Anterior cingulate cortex (tissue), 58 donors: ENCODE measurements at regions not wholly inside any gene's neighbourhood (a gene's known extent, or its start where the extent isn't known, plus 50 kb on each side); places are given as distances from the start of the nearest gene placed in this dataset.

Experiments
- DNase-seq, 58 donors: peaks; one replicate each; lab custom pipeline; 2025; lab: John Stamatoyannopoulos, UW

DNA sequence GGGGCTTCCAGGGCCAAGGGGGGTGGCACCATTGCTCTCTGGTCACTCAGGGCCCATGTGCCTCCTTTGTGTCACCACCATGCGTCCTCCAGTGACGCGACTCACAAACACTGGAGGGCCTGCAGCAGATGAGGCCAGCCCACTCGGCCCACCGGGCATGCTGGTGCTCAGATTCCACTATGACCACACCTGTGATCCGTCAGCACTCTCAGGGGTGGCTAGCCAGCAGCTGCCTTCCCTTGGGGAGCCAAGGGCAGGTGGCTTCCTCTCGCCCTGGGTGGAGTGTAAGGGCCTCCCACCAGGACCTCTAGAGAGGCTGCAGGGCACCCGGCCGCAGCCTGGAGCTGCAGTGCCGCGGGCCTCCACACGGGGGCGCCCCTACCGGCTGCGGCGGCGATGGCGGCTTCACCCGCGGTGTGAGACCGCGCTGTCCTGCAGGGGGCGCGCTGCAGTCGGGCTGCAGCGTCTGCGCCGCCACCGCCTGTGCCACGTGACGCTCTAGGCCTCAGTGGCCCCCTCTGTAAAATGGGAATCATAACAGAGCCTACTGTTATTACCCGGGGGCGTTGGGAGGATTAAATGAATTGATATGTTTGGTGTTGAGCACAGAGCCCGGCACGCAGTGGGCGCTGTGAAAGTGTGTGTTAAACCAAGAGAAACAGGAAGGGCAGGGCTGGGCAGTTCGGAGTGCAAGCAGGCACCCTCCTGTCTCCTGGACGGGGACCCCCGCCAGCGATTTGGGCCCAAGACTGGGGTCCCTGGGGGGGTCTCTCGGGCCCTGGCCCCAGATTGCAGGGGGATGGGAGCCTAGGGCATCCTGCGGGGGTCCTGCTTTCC is 192.4 kb upstream of the GSE1 start:
- peak in 2 of 58 donors; percentile 19 to 33 for DNase-seq

DNA sequence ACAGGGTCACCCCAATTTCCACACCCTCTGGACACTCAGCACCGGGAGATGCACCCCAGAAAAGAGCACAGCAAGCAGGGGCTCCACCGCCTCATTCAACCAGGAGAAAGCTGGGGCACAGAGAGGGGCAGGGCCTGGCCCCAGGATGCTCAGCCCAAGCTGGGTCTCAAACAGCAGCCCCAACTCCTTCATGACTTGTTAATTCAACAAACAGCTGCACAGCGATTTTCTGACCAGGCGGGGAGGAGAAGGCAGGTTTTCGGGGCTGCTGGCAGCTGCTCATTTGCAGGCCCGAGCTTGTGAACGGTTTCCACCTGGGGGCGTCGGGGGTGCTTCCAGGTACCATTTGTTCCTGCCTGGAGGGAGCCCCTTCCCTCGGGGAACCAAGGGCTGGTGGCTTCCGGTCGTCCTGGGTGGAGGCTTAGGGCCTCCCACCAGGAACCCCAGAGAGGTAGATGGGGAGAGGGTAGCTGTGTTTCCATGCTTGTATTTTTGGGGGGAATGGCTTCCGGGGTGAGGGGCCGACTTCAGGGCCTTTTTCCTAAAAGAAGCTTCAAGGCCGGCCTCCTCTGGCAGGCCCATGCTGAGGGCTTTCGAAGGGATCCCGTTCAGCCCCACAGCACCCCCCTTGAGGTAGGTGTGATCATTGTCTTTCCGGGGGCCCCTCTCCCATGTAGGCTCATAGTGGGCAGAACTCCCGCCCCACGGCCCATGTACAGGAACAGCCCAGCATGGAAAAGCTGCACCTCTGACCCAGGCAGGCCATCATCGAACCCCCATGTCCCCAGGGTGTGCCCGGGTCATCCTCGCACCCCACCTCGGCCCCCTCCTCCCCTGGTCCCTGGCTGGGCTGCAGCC is 191.6 kb upstream of the GSE1 start:
- DNase-seq: no peak

DNA sequence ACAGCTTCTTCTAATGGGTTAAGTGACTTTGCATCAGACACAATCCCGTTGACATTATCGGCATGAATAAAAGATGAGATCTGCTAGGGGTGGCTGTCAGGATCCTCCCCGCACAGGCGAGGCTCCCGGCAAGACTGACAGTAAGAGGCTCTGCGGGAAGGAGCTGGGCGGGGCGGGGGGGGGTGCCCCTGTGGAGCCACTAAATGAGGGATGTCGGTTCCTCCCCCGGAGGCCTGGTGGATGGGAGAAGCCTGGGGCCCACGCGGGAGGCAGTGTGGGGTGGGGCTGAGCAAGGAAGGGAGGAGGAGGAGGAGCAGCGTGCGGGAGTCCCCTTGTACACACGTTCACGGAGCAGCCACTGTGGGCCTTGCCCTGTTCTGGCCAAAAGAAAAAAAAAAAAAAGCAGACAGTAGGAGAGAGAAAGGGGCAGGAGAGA is 190.9 kb upstream of the GSE1 start:
- DNase-seq: peak in 1 of 58 donors; percentile 50

DNA sequence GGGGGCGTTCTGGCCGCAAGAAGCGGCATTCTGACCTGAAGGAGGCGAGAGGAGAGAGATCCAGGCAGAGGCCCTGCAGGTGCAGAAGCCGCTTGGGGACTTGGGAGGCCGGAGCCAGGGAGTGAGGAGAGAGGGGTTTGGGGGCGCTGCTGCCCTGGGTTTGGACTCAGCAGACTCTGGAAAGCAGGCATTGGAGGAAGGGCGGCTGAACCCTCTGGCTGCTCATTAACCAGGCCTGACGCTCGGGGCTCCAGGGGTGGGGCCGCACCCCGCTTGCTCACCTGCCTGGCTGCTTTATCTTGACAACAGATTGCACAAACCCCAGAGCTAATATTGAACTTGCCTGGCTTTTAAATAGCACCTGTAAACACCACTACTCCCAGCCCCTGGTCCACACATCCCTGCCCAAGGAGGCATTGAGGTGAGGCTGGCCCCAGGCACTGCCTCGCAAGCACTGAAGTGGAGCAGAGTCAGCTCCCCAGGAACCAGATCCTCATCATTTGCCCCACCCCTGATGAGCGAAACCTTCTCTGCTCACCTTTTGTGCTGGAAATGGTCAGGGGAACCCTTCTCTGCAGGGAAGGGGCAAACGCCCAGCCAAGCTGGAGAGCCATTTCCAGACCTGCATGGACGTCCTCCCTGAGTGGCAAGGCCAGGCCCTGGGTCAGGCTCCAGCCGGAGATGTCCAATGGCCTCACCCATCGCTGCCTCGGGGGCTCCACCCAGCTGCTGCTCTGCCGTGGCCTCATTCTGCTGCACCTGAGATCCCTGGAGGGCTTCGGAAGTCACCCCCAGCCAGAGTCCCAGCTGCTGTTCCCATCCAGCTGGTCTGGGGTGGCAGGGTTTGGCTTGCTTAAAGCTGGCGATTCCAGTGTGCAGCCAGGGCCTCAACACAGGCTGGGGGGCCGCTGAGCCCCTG is 190.2 kb upstream of the GSE1 start:
- no peak for DNase-seq

DNA sequence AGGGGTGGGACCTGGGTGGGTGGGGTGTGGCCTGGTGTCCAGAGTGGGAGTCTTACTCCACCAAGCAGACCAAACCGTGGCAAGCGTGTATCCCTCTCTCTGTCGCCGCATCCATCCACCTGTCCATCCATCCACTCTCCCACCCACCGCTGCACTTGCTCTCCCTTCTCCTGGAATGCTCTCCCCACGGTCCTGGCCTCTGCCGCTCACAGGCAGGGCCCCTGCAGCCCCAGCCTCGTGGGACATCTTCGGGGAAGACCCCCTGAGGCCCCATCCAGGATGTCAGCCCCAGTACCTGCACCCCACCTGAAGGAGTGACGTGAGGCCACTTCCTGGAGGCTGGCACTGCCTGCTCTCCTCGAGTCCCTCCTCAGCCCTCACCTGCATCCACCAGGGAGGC is 189.5 kb upstream of the GSE1 start:
- DNase-seq: no peak

DNA sequence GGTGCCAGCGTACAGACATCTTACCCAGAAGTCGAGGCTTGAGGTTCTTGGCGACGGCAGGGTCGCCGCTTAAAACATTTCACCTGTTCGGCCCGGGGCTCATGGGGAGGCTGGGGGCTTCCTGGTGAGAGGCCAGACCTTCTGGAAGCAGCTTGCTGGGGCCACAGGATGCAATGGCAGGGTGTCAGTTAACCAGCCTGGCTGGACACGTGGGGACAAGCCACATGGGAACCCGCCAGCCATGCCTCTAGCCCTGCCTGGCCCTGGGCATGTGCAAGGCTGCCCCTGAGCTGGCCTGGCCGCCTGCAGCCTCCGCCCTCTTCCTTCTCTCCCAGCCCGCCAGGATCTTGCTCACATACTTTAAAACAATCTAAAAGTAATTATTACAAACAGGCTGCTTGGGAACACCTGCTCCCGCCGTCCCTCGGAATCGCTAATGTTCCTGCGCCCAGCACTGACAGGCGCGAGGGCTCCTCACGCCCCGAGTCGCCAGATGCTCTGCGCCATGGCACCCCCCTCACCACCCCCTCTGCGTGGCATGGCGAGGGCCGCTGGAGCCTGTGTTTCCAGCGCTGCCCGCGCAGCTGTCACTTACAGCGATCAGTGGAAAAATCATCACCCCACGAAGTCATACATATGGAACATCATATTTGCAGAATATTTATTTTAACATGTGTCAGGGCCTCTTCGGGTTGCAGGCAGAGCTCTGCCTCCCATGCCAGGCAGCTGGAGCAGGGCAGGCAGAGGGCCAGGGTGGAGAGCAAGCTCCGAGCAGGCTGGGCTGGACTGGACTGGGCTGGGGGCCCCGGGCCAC is 188.7 kb upstream of the GSE1 start:
- DNase-seq: peak in 5 of 58 donors; percentile 16 to 24 (median 21)

DNA sequence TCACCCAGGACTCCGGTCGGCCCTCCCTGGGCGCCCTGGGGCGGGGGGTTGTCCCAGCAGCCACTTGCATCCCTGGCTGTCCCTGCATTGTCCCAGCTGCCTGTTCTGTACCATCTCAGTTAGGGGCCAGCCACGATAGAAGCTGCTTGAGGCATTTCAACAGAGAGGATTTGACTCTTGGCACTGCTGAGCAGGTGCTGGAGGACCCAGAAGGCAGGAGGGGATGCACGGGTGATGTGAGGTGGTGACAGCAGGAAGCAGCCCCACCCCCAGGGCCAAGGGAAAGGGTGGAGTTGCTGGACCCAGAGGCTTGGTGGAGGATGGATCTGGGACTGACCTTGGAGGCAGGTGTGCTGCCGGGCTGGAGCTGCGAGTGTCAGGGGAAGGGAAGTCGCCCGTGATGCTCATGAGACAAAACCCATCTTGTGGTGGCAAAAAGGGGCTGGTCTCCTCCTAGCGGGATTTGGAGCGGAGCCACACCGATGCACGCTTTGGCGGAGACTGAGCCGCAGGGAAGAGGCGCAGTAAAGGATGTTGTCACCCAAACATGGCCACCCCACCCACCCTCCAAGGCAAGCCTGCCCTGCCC is 188.0 kb upstream of the GSE1 start:
- DNase-seq: no peak

DNA sequence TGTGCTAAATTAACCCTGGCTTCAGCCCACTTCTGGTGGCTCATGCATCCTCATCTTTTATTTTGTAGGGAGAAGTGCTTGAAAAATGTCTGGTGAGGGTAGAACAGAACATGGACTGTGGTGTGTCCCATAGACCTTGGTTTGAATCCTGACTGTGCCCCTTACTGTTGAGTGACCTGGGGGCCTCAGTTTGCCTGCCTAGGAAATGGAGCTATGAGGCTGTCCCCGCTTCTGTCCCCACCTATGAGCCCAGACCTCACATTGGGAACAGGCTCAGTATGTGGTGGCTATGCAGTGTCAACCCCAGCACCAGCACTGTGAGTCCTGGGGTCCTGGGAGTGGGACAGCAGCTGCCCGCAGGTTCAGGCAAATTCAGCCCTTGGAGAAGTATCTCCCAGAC is 186.3 kb upstream of the GSE1 start:
- no peak for DNase-seq

DNA sequence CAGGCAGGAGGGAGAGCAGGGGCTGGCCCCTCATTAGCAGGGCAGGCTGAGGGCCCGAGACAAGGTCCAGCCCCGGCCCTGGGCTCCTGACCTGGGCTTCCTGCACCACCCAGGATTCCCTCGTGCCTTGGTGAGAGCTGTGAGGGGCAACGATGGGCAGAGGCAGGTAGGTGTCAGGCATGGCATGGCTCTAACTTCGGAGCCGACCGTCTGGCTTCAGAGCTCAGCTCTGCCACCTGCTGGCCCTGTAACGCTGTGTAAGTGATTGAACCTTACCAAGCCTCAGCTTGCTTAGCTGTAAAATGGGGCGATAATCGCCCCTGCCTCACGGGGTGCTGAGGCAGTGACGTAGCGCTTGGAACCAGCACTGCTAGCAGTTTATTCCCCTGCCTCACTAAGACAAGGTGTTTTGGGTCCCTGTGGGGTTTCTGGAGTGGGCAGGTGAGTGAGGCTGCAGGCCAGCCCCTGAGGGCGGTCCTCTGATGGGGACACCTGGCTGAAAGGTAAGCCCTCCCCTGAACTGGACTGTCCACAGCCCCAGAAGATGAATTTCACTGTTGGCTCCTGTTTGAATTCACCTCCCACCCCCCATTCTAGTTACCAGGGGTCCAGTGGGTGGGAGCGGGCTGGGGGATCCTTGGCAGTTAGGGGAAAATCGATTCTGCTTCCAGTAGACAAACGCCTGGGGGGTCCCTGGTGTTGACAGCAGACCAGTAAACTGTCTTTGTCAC is 184.8 kb upstream of the GSE1 start:
- peak in 8 of 58 donors; percentile 8 to 46 (median 23) for DNase-seq

DNA sequence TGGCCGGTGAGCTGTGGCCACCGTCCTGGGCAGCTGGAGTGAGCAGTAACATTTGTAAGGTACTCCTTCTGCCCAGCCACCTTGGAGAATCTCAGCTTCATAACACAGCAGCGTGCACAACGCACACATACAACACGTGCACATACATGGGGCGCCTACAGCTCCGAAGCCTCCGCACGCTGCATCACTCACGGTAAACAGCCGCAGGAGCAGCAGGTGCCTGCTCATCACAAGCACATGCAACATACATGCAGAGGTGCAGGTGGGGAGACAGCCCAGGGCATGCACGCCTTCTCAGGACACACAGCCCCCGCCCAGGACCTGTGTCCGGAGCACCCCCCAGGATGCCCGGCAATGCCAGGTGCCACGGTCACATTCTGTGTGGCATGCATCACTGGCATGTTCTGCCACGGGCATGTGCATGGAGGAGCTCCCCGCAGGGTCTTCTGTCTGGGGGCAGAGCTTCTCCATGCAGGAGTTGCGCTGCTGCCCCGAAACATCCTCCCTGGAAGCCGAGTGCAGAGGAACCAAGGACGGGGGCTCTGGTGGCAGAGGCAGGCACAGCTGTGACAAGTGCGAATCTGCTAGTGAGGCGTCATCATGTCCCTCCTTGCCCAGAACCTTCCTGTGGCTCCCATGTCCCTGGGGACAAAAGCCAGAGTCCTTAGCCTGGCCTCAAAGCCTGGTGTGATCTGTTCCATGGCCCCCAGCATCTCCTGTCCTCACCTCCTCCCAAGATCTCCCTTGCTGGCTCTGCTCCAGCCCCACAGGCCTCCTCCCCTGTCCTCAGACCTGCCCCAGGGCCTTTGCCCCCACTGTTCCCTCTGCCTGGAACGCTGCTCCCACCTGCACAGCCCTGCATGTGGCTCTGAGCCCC is 184.0 kb upstream of the GSE1 start:
- no peak for DNase-seq

DNA sequence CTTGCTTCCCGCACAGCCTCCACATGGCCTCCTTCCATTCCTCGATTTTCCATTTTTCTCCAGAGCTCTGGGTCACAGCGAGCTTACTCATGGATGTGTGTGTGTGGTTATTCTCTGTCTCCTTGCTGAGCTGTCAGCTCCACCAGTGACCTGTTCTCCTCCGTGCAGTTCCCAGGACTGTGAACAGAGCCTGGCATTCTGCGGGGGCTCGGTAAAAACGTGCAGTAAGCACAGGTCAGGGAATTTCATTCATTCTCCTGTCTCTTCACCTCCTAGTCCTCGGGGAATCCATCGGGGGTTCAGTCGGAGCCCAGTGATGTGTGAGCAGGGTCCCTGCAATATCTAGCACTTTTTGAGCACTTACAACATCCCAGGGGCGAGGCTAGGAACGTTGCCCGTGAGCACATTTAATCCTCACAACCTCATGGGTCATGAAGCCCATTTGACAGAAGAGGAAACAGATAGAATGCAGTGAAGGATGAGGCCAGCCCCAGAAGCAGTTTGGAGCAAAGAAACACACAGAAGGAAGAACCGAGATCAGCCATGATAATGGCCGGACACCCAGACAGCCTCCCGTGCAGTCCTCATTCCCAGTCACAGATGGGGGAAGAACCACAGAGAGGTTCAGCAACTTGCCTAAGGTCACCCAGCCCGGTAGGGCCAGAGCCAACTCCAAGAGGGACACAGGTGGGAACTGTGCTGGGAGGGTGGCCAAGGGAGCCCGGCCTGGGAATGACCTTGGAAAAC is 183.2 kb upstream of the GSE1 start:
- DNase-seq: no peak

DNA sequence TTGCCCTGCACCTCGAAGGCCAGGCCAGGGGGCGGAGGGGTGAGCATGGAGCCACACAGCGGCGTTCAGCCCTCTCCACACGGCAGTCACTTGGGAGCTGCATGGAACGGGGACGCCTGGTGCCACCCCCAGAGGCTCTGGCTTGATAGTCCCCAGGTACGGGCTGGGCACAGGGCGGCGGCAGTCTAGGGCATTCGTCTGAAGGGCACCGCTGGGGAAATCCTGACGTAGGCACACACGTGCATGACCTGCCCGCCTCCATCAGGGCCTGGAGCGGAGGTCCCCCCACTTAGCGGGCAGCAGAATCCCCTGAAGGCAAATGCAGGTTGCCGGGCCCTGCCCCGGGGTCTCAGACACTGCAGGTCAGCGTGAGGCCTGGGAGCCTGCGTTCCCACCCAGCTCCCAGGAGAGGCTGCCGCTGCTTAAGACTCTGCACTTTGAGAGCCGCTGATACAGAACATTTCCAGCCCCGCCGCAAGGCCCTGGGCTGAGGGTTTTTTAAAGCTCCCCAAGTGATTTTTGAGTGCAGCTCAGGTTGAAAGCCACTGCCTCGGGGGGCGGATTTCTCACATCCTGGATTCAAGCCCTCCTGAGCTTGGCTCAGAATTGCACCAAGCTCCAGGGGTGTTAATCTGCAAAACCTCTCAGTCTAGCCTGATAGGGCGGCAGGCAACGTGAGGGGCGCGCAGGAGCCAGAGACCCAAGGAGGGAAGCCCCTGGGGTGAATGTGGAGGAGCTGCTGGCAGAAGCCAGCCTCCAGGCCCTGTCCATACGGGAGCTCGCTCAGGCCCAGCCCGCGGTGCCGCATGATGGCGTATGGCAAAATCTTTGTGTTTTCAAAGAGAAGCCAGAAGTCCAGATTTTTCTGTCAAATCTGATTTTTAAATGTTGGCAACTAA is 182.3 kb upstream of the GSE1 start:
- DNase-seq: no peak

DNA sequence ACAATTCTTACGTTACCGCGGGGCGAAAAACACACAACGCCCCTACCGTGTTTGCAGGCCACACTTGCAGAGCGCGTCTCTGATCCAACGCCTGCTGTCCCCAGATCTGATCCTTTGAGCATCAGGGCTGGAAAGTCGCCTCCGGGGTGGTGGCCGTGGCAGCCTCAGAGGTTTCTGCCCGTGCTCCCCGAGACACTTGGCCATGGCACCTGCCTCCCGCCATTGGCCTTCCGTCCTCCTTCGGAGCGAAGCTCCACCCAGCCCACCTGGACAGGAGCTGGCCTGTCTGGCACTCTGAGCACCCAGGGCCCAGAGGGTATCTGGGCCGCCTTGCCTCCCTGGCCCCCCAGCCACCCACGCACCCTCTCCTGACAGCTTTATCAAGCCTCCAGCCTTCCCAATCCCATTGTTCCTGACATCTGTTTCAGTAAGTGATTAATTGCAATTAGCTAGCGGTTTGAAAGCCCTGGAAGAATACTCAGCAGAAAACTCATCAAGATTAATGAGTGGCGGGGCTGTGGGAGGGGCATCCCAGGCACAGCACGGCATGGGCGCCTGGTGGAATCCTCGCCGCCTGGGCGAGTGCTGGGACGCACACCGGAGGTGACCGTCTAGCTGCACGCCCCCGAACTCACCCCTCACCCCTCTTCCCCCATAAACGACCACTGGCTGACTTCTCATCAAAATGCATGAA is 181.5 kb upstream of the GSE1 start:
- DNase-seq: no peak

DNA sequence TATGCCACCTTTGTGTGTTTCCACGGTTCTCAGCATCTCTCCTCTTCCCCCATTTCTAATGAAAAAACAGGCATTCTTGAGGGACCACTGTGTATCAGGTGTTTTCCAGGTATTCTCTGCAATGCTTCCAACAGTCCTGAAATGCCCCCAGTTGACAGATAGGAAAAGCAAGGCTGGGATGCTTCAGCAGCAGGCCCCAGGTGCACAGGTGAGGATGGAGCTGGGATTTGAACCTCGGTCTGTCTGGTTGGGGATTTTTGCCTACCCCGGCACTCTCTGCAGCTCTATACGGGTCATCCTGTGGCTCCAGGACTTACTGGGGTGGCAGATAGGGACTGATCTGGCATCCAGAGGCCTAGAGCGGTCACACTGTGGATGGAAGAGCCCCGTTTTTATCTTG is 180.5 kb upstream of the GSE1 start:
- DNase-seq: no peak

DNA sequence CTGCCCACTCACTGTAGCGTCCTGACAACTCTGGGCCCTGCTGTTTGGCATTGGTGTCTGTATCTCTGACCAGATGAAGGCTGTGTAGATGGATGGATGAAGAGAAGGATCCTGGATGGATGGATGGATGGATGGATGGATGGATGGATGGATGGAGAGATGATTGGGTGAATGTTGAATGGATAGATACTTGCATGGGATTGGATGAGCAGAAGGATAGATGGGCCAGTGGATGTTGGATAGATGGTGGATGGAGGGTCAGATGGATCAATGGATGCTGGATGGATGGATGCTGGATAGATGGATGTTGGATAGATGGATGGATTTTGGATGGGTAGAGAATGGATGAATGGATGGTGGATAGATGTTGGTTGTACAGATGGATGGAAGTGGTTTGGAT is 179.6 kb upstream of the GSE1 start:
- no peak for DNase-seq
